A673 (cell line): ENCODE measurements at regions not wholly inside any gene's neighbourhood (a gene's known extent, or its start where the extent isn't known, plus 50 kb on each side); places are given as distances from the start of the nearest gene placed in this dataset.

ENCODE experiments used
- BruUV-seq: library from RNA; stranded (reverse); fragments of 400-500 nt; replicated peaks from 2 replicates; lab custom pipeline; 2021; lab: Mats Ljungman, UMichigan
- CTCF ChIA-PET: fragments of 300-600 bp; sonication (Branson Sonifier 250); formaldehyde crosslinking; loops from one replicate; lab custom pipeline; 2022; ENCODE audit warnings: antibody characterized with exemption; lab: Charles Lee
- POLR2A ChIA-PET: fragments of 300-600 bp; sonication (Branson Sonifier 250); formaldehyde crosslinking; loops from one replicate; lab custom pipeline; 2022; ENCODE audit warnings: antibody characterized with exemption; ENCODE audit not compliant: low non-redundant PET; lab: Charles Lee
- DNase-seq: peaks from one replicate; pipeline ENCODE4 v3.0.0-alpha.2; 2015; ENCODE audit warnings: low spot score
- H3K27ac ChIP-seq: fragments of 200-600 bp; sonication (generic); 2 replicates; pipeline ENCODE4 v1.5.1; 2016; ENCODE audit warnings: mixed run types, low read depth, mild to moderate bottlenecking, mixed read lengths, antibody characterized with exemption, low read length; ENCODE audit not compliant: poor library complexity, severe bottlenecking
- H3K27me3 ChIP-seq: fragments of 200-600 bp; sonication (generic); replicated peaks from 2 replicates; pipeline ENCODE4 v1.6.1; 2017; ENCODE audit warnings: mixed run types, low read depth, mild to moderate bottlenecking, mixed read lengths, antibody characterized with exemption, low read length; ENCODE audit not compliant: insufficient read depth, poor library complexity
- H3K36me3 ChIP-seq: fragments of 200-600 bp; sonication (generic); 2 replicates; pipeline ENCODE4 v1.6.1; 2016; ENCODE audit warnings: mixed run types, mild to moderate bottlenecking, mixed read lengths, antibody characterized with exemption, low read length; ENCODE audit not compliant: insufficient read depth, poor library complexity, severe bottlenecking
- H3K4me1 ChIP-seq: fragments of 200-600 bp; sonication (generic); 2 replicates; pipeline ENCODE4 v1.6.1; 2017; ENCODE audit warnings: mixed run types, mild to moderate bottlenecking, mixed read lengths, antibody characterized with exemption, low read length; ENCODE audit not compliant: insufficient read depth, poor library complexity, severe bottlenecking
- H3K4me3 ChIP-seq: fragments of 200-600 bp; sonication (generic); 2 replicates; pipeline ENCODE4 v1.5.1; 2016; ENCODE audit warnings: low read depth, mixed run types, mild to moderate bottlenecking, mixed read lengths, low read length; ENCODE audit not compliant: poor library complexity, severe bottlenecking
- H3K9me3 ChIP-seq: fragments of 200-600 bp; sonication (generic); 2 replicates; pipeline ENCODE4 v1.6.1; 2016; ENCODE audit warnings: mixed run types, low read depth, mild to moderate bottlenecking, mixed read lengths, antibody characterized with exemption, low read length; ENCODE audit not compliant: poor library complexity, severe bottlenecking
- EZH2 ChIP-seq: fragments of 200-600 bp; sonication (generic); IDR thresholded peaks from 2 replicates; pipeline ENCODE4 v1.6.1; 2017; ENCODE audit warnings: borderline replicate concordance, low read depth, mild to moderate bottlenecking, mixed read lengths, antibody characterized with exemption, low read length; ENCODE audit not compliant: poor library complexity, severe bottlenecking
- intact Hi-C: fragments of 100-400 bp; cut with micrococcal nuclease; formaldehyde crosslinking; loops from one replicate; pipeline ENCODE4 v1.10.0; 2022; ENCODE audit not compliant: unreplicated experiment
- TF ChIP-seq, protein P1 (sequence below): fragments of 300-800, 200-600 bp; sonication (generic); conservative IDR thresholded peaks from 2 replicates; pipeline ENCODE4 v1.5.1; 2017; ENCODE audit warnings: low read depth, mild to moderate bottlenecking, antibody characterized with exemption, low read length, moderate library complexity, mixed read lengths

DNA sequence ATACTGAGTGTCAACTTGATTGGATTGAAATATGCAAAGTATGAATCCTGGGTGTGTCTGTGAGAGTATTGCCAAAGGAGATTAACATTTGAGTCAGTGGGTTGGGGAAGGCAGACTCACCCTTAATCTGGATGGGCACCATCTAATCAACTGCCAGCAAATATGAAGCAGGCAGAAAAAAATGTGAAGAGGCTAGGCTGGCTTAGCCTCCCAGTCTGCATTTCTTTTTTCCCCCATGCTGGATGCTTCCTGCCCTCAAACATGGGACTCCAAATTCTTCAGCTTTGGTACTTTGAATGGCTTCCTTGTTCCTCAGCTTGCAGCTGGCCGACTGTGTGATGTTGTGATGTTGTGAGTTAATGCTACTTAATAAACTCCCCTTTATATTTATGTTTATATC lies 577.4 kb downstream of the CPS1 start:
- TF ChIP-seq, protein P1, sequence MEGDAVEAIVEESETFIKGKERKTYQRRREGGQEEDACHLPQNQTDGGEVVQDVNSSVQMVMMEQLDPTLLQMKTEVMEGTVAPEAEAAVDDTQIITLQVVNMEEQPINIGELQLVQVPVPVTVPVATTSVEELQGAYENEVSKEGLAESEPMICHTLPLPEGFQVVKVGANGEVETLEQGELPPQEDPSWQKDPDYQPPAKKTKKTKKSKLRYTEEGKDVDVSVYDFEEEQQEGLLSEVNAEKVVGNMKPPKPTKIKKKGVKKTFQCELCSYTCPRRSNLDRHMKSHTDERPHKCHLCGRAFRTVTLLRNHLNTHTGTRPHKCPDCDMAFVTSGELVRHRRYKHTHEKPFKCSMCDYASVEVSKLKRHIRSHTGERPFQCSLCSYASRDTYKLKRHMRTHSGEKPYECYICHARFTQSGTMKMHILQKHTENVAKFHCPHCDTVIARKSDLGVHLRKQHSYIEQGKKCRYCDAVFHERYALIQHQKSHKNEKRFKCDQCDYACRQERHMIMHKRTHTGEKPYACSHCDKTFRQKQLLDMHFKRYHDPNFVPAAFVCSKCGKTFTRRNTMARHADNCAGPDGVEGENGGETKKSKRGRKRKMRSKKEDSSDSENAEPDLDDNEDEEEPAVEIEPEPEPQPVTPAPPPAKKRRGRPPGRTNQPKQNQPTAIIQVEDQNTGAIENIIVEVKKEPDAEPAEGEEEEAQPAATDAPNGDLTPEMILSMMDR, result no peak
- no peak for TF ChIP-seq EZH2
- Histone ChIP-seq H3K9me3 (peaks cover 8% of the 10 kb centered on the region), H3K27ac (no peak overlapping the region), H3K36me3 (no peaks in the 10 kb centered on the region), H3K4me3 (no peak overlapping the region), H3K27me3 (no peaks in the 10 kb centered on the region), H3K4me1 (no peaks in the 10 kb centered on the region)
- intact Hi-C loops, result no loop called here
- ChIA-PET POLR2A (no interaction called here), CTCF (no interaction called here)
- no peak for DNase-seq
- BruUV-seq, result no TSS peak

DNA sequence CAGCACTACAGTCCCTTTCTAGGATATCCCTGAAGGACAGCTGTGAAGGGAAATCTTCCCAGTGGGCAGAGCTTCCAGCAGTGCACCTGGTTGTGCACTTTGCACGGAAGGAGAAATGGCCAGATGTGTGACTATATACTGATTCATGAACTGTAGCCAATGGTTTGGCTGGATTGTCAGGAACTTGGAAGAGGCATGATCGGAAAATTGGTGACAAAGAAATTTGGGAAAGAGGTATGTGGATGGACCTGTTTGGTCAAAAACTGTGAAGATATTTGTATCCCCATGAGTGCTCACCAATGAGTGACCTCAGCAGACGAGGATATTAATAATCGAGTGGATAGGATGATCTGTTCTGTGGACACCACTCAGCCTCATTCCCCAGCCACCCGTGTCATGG lies 582.2 kb downstream of the CPS1 start:
- Histone ChIP-seq H3K9me3 (peaks cover 8% of the 10 kb centered on the region), H3K36me3 (no peaks in the 10 kb centered on the region), H3K27me3 (no peaks in the 10 kb centered on the region), H3K4me3 (no peak overlapping the region), H3K4me1 (no peaks in the 10 kb centered on the region), H3K27ac (no peak overlapping the region)
- no TSS peak for BruUV-seq
- CTCF ChIA-PET, result no interaction called here
- TF ChIP-seq EZH2, result no peak
- DNase-seq, result no peak
- intact Hi-C loops, result no loop called here
- POLR2A ChIA-PET, result no interaction called here

DNA sequence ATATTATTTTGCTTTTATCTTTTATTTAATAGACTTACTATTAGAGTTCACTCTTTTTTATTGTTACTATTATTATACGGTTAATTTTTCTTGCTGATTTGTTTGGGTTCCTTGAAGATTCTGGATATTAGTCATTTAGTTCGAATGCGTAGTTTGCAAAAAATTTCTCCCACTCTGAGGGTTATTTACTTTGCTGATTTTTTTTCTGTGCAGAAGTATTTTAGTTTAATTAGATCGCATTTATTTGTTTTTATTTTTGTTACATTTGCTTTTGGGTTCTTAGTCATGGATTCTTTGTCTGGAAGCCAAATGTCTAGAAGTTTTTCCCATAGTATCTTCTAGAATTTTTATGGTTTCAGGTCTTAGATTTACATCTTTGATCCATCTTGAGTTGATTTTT lies 585.2 kb downstream of the CPS1 start:
- Histone ChIP-seq H3K9me3 (no peaks in the 10 kb centered on the region), H3K27me3 (no peaks in the 10 kb centered on the region), H3K4me3 (no peak overlapping the region), H3K27ac (no peak overlapping the region), H3K4me1 (no peaks in the 10 kb centered on the region), H3K36me3 (no peaks in the 10 kb centered on the region)
- POLR2A ChIA-PET, result no interaction called here
- BruUV-seq, result no TSS peak
- intact Hi-C loops, result no loop called here
- no peak for DNase-seq
- TF ChIP-seq EZH2, result no peak
- TF ChIP-seq, protein P1, result no peak
- CTCF ChIA-PET, result no interaction called here

DNA sequence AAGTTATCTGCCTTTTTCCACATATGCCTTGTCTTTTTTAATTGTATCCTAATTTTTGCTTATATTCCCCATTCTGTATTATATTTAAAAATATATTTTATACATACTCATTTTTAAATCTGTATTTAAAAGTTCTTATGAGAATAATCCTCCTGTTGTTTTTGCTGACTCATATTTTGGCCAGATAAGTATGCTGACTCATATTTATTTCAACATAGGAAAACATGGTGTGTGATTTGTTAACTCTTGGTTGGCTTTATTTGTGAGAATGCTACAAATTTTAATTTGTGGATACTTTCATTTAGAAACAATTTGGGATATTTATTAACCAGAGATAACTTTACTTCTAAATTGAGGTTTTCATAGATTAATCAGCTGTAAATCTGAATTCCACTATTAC lies 587.7 kb downstream of the CPS1 start:
- H3K4me3 ChIP-seq, result no peak overlapping the region
- CTCF ChIA-PET, result no interaction called here
- no TSS peak for BruUV-seq
- peak; percentile 38 for DNase-seq
- no peak overlapping the region for H3K27ac ChIP-seq
- no peaks in the 10 kb centered on the region for H3K4me1 ChIP-seq
- POLR2A ChIA-PET, result no interaction called here
- intact Hi-C loops, result no loop called here
- H3K27me3 ChIP-seq, result no peaks in the 10 kb centered on the region
- H3K36me3 ChIP-seq, result no peaks in the 10 kb centered on the region
- TF ChIP-seq, protein P1, result no peak
- TF ChIP-seq EZH2, result no peak
- no peaks in the 10 kb centered on the region for H3K9me3 ChIP-seq
